Ovary (tissue), 7 donors: ENCODE measurements at regions not wholly inside any gene's neighbourhood (a gene's known extent, or its start where the extent isn't known, plus 50 kb on each side); places are given as distances from the start of the nearest gene placed in this dataset.

Source experiments
- DNase-seq, 5 donors: peaks; one replicate each; pipeline ENCODE4 v3.0.0-alpha.2; 2019 to 2020
- H3K27ac ChIP-seq, 2 donors: fragments of 200-600 bp; one replicate each; pipeline versions ENCODE4 v1.5.1 to v1.8.0; 2019 to 2022
- H3K27me3 ChIP-seq: fragments of 200-600 bp; one replicate; pipeline ENCODE4 v1.8.0; 2022
- H3K36me3 ChIP-seq: fragments of 200-600 bp; sonication (generic); one replicate; pipeline ENCODE4 v1.5.1; 2019
- H3K4me1 ChIP-seq: one replicate; pipeline ENCODE4 v1.8.1; 2013; ENCODE audit warnings: mild to moderate bottlenecking, moderate library complexity; ENCODE audit not compliant: insufficient read depth
- H3K4me3 ChIP-seq: fragments of 200-600 bp; sonication (generic); one replicate; pipeline ENCODE4 v1.5.1; 2017
- H3K9me3 ChIP-seq, 2 donors: fragments of 200-600 bp in 1 of 2; sonication (generic) in 1 of 2; one replicate each; pipeline versions ENCODE4 v1.5.1 to v1.8.1; 2013 to 2019; ENCODE audit warnings: mild to moderate bottlenecking in 1 of 2, moderate library complexity in 1 of 2
- EP300 ChIP-seq: sonication (generic); formaldehyde crosslinking; IDR thresholded peaks from one replicate; pipeline ENCODE4 v1.6.1; 2017; ENCODE audit warnings: antibody characterized with exemption
- POLR2A ChIP-seq: fragments of 450-650 bp; IDR thresholded peaks from one replicate; pipeline ENCODE4 v1.6.1; 2017; ENCODE audit warnings: antibody characterized with exemption, mild to moderate bottlenecking, moderate library complexity
- WGBS, 3 donors: extraction: QIAGEN DNeasy Blood & Tissue Kit in 1 of 3; methylation state at CpG; one replicate each; pipeline versions ENCODE4 v1.1.5 to v1.1.7; 2013 to 2017; 5-methylcytosine and 5-hydroxymethylcytosine counted together
- intact Hi-C, 4 donors: fragments of 100-400 bp; cut with DNase I; formaldehyde crosslinking; loops; one replicate each; pipeline versions ENCODE4 v1.11.0 to v1.15.1; 2022 to 2023
- TF ChIP-seq, protein P1 (sequence below), 3 donors: fragments of 450-650 bp in 2 of 3; fragments of 200-600 bp in 1 of 3; IDR thresholded peaks; one replicate each; pipeline versions ENCODE4 v1.5.1 to v1.8.0; 2016 to 2022; ENCODE audit warnings: antibody characterized with exemption in 3 of 3, mild to moderate bottlenecking in 1 of 3
- donor health status: DM: no; HTN: no; CAD: no; lungs with moderate emphysema.
- donor health status: DM: no; HTN: no; CAD: no.
- donor health status: Bipolar disorder and iron deficiency.
- donor health status: DM: no; HTN: no; CAD: no.
- donor health status: DM: yes; HTN: yes; CAD: no.

DNA sequence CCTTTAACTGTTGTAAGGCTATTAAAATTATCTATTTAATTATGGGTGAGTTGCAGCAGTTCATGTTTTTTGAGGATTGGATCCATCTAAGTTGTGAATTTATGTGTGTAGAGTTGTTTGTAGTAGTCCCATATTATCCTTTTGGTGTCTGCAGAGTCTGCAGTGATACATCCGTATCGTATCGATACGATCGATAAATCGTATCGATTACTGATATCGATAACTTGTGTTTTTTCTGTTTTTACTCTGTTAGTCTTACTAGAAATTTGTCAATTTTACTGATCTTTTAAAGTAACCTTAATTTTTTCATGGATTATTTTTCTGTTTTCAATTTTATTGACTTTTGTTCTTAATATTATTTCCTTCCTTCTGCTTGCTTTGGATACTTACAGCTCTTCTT is 462.5 kb upstream of the SOX5 start:
- Histone ChIP-seq H3K27me3 (no peaks in the 10 kb centered on the region), H3K9me3 (no peaks in the 10 kb centered on the region), H3K4me3 (no peak overlapping the region), H3K36me3 (no peaks in the 10 kb centered on the region), H3K27ac (no peak overlapping the region), H3K4me1 (no peaks in the 10 kb centered on the region)
- no peak for DNase-seq
- intact Hi-C loops = no loop called here
- 98 to 99% (median 98%) methylated on average over 8 of the region's 8 CpGs for WGBS, 3 donors
- TF ChIP-seq POLR2A = no peak
- no peak for TF ChIP-seq EP300
- TF ChIP-seq, protein P1, sequence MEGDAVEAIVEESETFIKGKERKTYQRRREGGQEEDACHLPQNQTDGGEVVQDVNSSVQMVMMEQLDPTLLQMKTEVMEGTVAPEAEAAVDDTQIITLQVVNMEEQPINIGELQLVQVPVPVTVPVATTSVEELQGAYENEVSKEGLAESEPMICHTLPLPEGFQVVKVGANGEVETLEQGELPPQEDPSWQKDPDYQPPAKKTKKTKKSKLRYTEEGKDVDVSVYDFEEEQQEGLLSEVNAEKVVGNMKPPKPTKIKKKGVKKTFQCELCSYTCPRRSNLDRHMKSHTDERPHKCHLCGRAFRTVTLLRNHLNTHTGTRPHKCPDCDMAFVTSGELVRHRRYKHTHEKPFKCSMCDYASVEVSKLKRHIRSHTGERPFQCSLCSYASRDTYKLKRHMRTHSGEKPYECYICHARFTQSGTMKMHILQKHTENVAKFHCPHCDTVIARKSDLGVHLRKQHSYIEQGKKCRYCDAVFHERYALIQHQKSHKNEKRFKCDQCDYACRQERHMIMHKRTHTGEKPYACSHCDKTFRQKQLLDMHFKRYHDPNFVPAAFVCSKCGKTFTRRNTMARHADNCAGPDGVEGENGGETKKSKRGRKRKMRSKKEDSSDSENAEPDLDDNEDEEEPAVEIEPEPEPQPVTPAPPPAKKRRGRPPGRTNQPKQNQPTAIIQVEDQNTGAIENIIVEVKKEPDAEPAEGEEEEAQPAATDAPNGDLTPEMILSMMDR (IDR thresholded peaks at IDR 0.05) = no peak

DNA sequence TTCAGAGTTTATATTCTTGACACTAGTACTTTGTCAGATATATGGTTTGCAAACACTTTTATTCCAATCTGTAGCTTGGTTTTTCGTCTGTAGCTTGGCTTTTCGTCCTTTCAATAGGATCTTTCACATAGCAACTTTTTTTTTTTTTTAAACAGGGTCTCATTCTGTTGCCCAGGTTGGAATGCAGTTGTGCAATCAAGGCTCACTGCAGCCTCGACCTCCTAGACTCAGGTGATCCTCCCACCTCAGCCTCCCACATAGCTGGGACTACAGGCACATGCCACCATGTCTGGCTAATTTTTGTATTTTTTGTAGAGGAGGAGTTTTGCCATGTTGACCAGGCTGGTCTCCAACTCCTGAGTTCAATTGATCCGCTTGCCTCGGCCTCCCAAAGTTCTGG is 460.4 kb upstream of the SOX5 start:
- no peak for TF ChIP-seq POLR2A
- no peak for TF ChIP-seq EP300
- TF ChIP-seq, protein P1 (IDR thresholded peaks at IDR 0.05) = no peak
- no peak for DNase-seq
- no peak overlapping the region for H3K4me3 ChIP-seq
- no peaks in the 10 kb centered on the region for H3K4me1 ChIP-seq
- no peaks in the 10 kb centered on the region for H3K27me3 ChIP-seq
- no peaks in the 10 kb centered on the region for H3K36me3 ChIP-seq
- no peaks in the 10 kb centered on the region for H3K9me3 ChIP-seq
- intact Hi-C loops = no loop called here
- WGBS, 3 donors = 88 to 94% (median 94%) methylated on average over 5 of the region's 5 CpGs
- no peak overlapping the region for H3K27ac ChIP-seq

GRCh38 chr12:24408305-24408704 is 458.8 kb upstream of the SOX5 start:
- no peaks in the 10 kb centered on the region for H3K36me3 ChIP-seq
- no peaks in the 10 kb centered on the region for H3K4me1 ChIP-seq
- 93 to 94% (median 93%) methylated on average over 5 of the region's 5 CpGs for WGBS, 3 donors
- intact Hi-C loops = no loop called here
- no peaks in the 10 kb centered on the region for H3K27me3 ChIP-seq
- H3K27ac ChIP-seq = no peak overlapping the region
- no peak for DNase-seq
- H3K9me3 ChIP-seq = no peaks in the 10 kb centered on the region
- TF ChIP-seq, protein P1 (IDR thresholded peaks at IDR 0.05) = no peak
- no peak for TF ChIP-seq POLR2A
- no peak for TF ChIP-seq EP300
- H3K4me3 ChIP-seq = no peak overlapping the region

GRCh38 chr12:24407884-24408283 is 458.4 kb upstream of the SOX5 start:
- no peak for DNase-seq
- no peak overlapping the region for H3K27ac ChIP-seq
- TF ChIP-seq, protein P1 (IDR thresholded peaks at IDR 0.05) = no peak
- TF ChIP-seq EP300 = no peak
- TF ChIP-seq POLR2A = no peak
- no peak overlapping the region for H3K4me3 ChIP-seq
- intact Hi-C loops = no loop called here
- H3K9me3 ChIP-seq = no peaks in the 10 kb centered on the region
- H3K4me1 ChIP-seq = no peaks in the 10 kb centered on the region
- 88 to 94% (median 93%) methylated on average over 7 of the region's 7 CpGs for WGBS, 3 donors
- H3K27me3 ChIP-seq = no peaks in the 10 kb centered on the region
- H3K36me3 ChIP-seq = no peaks in the 10 kb centered on the region
